LNCAP (cell line): ENCODE measurements at regions not wholly inside any gene's neighbourhood (a gene's known extent, or its start where the extent isn't known, plus 50 kb on each side); places are given as distances from the start of the nearest gene placed in this dataset.

Experiments used
- CTCF ChIP-seq: fragments of 450-650 bp; IDR thresholded peaks from 2 replicates; pipeline ENCODE4 v1.5.1; 2017; ENCODE audit warnings: mild to moderate bottlenecking

- TF ChIP-seq CTCF, result no peak
These were observed 85.8 kb upstream of the ESR1 start for GRCh38 chr6:151721671-151722070.

- no peak for TF ChIP-seq CTCF
These were observed 85.1 kb upstream of the ESR1 start for GRCh38 chr6:151722342-151722741.

- TF ChIP-seq CTCF, result no peak
These were observed 84.3 kb upstream of the ESR1 start for GRCh38 chr6:151723152-151723551.

GRCh38 chr6:151729829-151730495, 77.5 kb upstream of the ESR1 start:
- TF ChIP-seq CTCF, result no peak

GRCh38 chr6:151730496-151730870, 77.0 kb upstream of the ESR1 start:
- no peak for TF ChIP-seq CTCF

- no peak for TF ChIP-seq CTCF
These were observed 76.2 kb upstream of the ESR1 start for GRCh38 chr6:151731313-151731712.

- TF ChIP-seq CTCF, result no peak
These were observed 73.7 kb upstream of the ESR1 start for GRCh38 chr6:151733680-151734320.
